Umbilical cord (tissue), 1 donor: ENCODE measurements at regions not wholly inside any gene's neighbourhood (a gene's known extent, or its start where the extent isn't known, plus 50 kb on each side); places are given as distances from the start of the nearest gene placed in this dataset.

Experiments
- DNase-seq: peaks from one replicate; pipeline ENCODE4 v3.0.0-alpha.2; 2015; ENCODE audit warnings: low spot score

GRCh38 chr14:85401384-85401783, 128.6 kb upstream of the FLRT2 start:
- no peak for DNase-seq

GRCh38 chr14:85402569-85403162, 127.3 kb upstream of the FLRT2 start:
- no peak for DNase-seq

GRCh38 chr14:85409481-85410210, 120.3 kb upstream of the FLRT2 start:
- no peak for DNase-seq

- DNase-seq, result no peak
Measured at GRCh38 chr14:85412756-85413155, 117.2 kb upstream of the FLRT2 start.

GRCh38 chr14:85413836-85414526, 116.0 kb upstream of the FLRT2 start:
- no peak for DNase-seq

GRCh38 chr14:85415015-85415712, 114.8 kb upstream of the FLRT2 start:
- DNase-seq, result peak; percentile 93

GRCh38 chr14:85416771-85417170, 113.2 kb upstream of the FLRT2 start:
- peak; percentile 76 for DNase-seq

- DNase-seq, result no peak
Measured at GRCh38 chr14:85417396-85417795, 112.5 kb upstream of the FLRT2 start.

GRCh38 chr14:85418721-85419120, 111.2 kb upstream of the FLRT2 start:
- no peak for DNase-seq

GRCh38 chr14:85420278-85420677, 109.7 kb upstream of the FLRT2 start:
- DNase-seq, result no peak

GRCh38 chr14:85420707-85421106, 109.2 kb upstream of the FLRT2 start:
- no peak for DNase-seq

GRCh38 chr14:85421186-85421877, 108.6 kb upstream of the FLRT2 start:
- DNase-seq, result no peak

- no peak for DNase-seq
Measured at GRCh38 chr14:85423889-85424288, 106.1 kb upstream of the FLRT2 start.

- DNase-seq, result no peak
Measured at GRCh38 chr14:85425507-85425906, 104.4 kb upstream of the FLRT2 start.

- no peak for DNase-seq
Measured at GRCh38 chr14:85426068-85426935, 103.6 kb upstream of the FLRT2 start.

GRCh38 chr14:85428926-85429325, 101.0 kb upstream of the FLRT2 start:
- no peak for DNase-seq

GRCh38 chr14:85437148-85437547, 92.8 kb upstream of the FLRT2 start:
- DNase-seq, result no peak

- DNase-seq, result no peak
Measured at GRCh38 chr14:85438001-85438400, 91.9 kb upstream of the FLRT2 start.

GRCh38 chr14:85438481-85438942, 91.4 kb upstream of the FLRT2 start:
- DNase-seq, result no peak

- no peak for DNase-seq
Measured at GRCh38 chr14:85439696-85440328, 90.1 kb upstream of the FLRT2 start.
